SK-N-SH (cell line): ENCODE measurements at regions not wholly inside any gene's neighbourhood (a gene's known extent, or its start where the extent isn't known, plus 50 kb on each side); places are given as distances from the start of the nearest gene placed in this dataset.

Source experiments
- CTCF ChIA-PET: fragments of 300-600, 350-600 bp; formaldehyde crosslinking; extraction: SDS; loops from one replicate; lab custom pipeline; 2021; lab: Yijun Ruan, JAX
- POLR2A ChIA-PET: fragments of 350-600 bp; sonication (Branson Sonifier 250); formaldehyde crosslinking; extraction: SDS; loops from one replicate; lab custom pipeline; 2020; ENCODE audit warnings: antibody characterized with exemption, inconsistent platforms; lab: Yijun Ruan, JAX
- DNase-seq: peaks from one replicate; pipeline ENCODE4 v3.0.0; 2012
- H2AFZ ChIP-seq: fragments of 200-600 bp; sonication (generic); 2 replicates; pipeline ENCODE4 v1.8.1; 2016; ENCODE audit warnings: antibody characterized with exemption, mild to moderate bottlenecking, low read depth
- H3F3A ChIP-seq: fragments of 200-600 bp; sonication (generic); replicated peaks from 2 replicates; pipeline ENCODE3; 2016; ENCODE audit warnings: antibody characterized with exemption, mild to moderate bottlenecking; ENCODE audit not compliant: insufficient read depth
- H3K27ac ChIP-seq, 2 experiments: fragments of 200-500 bp in 1 of 2; fragments of 200-600 bp in 1 of 2; sonication (Bioruptor generic) in 1 of 2; sonication (generic), shearing (Covaris generic) in 1 of 2; 2 replicates each; pipeline versions ENCODE4 v1.5.1 to v1.6.1; 2014 to 2016; ENCODE audit warnings: low read depth in 2 of 2, inconsistent platforms in 1 of 2, low read length in 1 of 2, mild to moderate bottlenecking in 1 of 2, mixed read lengths in 1 of 2
- H3K27me3 ChIP-seq: fragments of 200-600 bp; sonication (generic), shearing (Covaris generic); 2 replicates; pipeline ENCODE4 v1.6.1; 2016; ENCODE audit warnings: mixed run types; ENCODE audit not compliant: insufficient read depth
- H3K36me3 ChIP-seq, 2 experiments: fragments of 200-500 bp in 1 of 2; fragments of 200-600 bp in 1 of 2; sonication (Bioruptor generic) in 1 of 2; sonication (generic) in 1 of 2; replicated peaks in 1 of 2; 2 replicates each; pipeline versions ENCODE3 to v1.5.1; 2014 to 2016; ENCODE audit warnings: low read length in 1 of 2, mild to moderate bottlenecking in 1 of 2; ENCODE audit not compliant: insufficient read depth in 2 of 2, control insufficient read depth in 1 of 2
- H3K4me1 ChIP-seq, 2 experiments: fragments of 200-500 bp in 1 of 2; fragments of 200-600 bp in 1 of 2; sonication (Bioruptor generic) in 1 of 2; sonication (generic), shearing (Covaris generic) in 1 of 2; 2 replicates each; pipeline versions ENCODE4 v1.5.1 to v1.6.1; 2014 to 2016; ENCODE audit warnings: low read depth in 1 of 2, low read length in 1 of 2, mixed run types in 1 of 2; ENCODE audit not compliant: insufficient read depth in 2 of 2, control insufficient read depth in 1 of 2
- H3K4me2 ChIP-seq: fragments of 200-600 bp; sonication (generic), shearing (Covaris generic); 2 replicates; pipeline ENCODE4 v1.6.1; 2017; ENCODE audit warnings: mixed run types
- H3K4me3 ChIP-seq, 2 experiments: fragments of 200-500 bp in 1 of 2; fragments of 200-600 bp in 1 of 2; sonication (Bioruptor generic) in 1 of 2; sonication (generic), shearing (Covaris generic) in 1 of 2; 2 replicates each; pipeline versions ENCODE4 v1.5.1 to v1.8.1; 2014 to 2016; ENCODE audit warnings: low read depth in 2 of 2, inconsistent platforms in 1 of 2, low read length in 1 of 2, mild to moderate bottlenecking in 1 of 2, mixed read lengths in 1 of 2, moderate library complexity in 1 of 2
- H3K79me2 ChIP-seq: fragments of 200-600 bp; sonication (generic); 2 replicates; pipeline ENCODE4 v1.8.1; 2017; ENCODE audit warnings: mild to moderate bottlenecking; ENCODE audit not compliant: insufficient read depth
- H3K9ac ChIP-seq: fragments of 200-600 bp; sonication (generic); 2 replicates; pipeline ENCODE4 v1.6.1; 2017; ENCODE audit warnings: mixed run types
- H3K9me2 ChIP-seq: fragments of 200-600 bp; sonication (generic); 2 replicates; pipeline ENCODE4 v1.6.1; 2017; ENCODE audit warnings: mixed run types
- H3K9me3 ChIP-seq: fragments of 200-600 bp; sonication (generic); 2 replicates; pipeline ENCODE4 v1.6.1; 2017; ENCODE audit warnings: mixed run types, mild to moderate bottlenecking, moderate library complexity
- H4K20me1 ChIP-seq: fragments of 200-600 bp; sonication (generic); 2 replicates; pipeline ENCODE4 v1.6.1; 2017; ENCODE audit warnings: mild to moderate bottlenecking, mixed run types; ENCODE audit not compliant: insufficient read depth
- ELF1 ChIP-seq: IDR thresholded peaks from 2 replicates; pipeline ENCODE4 v1.4.0; 2012
- EP300 ChIP-seq, 2 experiments: IDR thresholded peaks; 2 replicates each; pipeline versions ENCODE4 v1.4.0 to v1.6.1; 2012; ENCODE audit warnings: borderline replicate concordance in 1 of 2, low read depth in 1 of 2, low read length in 1 of 2
- EZH2phosphoT487 ChIP-seq: fragments of 200-600 bp; sonication (generic); IDR thresholded peaks from 2 replicates; pipeline ENCODE4 v1.6.1; 2017; ENCODE audit warnings: low read depth, mixed run types, mild to moderate bottlenecking, antibody characterized with exemption, moderate library complexity, borderline replicate concordance
- FOXJ3 ChIP-seq: sonication (generic); formaldehyde crosslinking; IDR thresholded peaks from 2 replicates; pipeline ENCODE4 v1.5.1; 2020; ENCODE audit warnings: mild to moderate bottlenecking, missing genetic modification reagents
- GABPA ChIP-seq: IDR thresholded peaks from 2 replicates; pipeline ENCODE4 v1.4.0; 2012; ENCODE audit warnings: low read depth, mild to moderate bottlenecking
- GATA2 ChIP-seq: sonication (generic); formaldehyde crosslinking; IDR thresholded peaks from 2 replicates; pipeline ENCODE4 v1.5.0; 2020; ENCODE audit warnings: mild to moderate bottlenecking, missing genetic modification reagents
- IRF3 ChIP-seq: fragments of 150-350 bp; IDR thresholded peaks from 2 replicates; pipeline ENCODE4 v1.6.1; 2016; ENCODE audit warnings: mild to moderate bottlenecking, low read depth, low read length
- MXI1 ChIP-seq: IDR thresholded peaks from 2 replicates; pipeline ENCODE4 v1.6.1; 2012; ENCODE audit warnings: mild to moderate bottlenecking, low read depth, low read length, improper control_type of control experiment
- NFIC ChIP-seq: IDR thresholded peaks from 2 replicates; pipeline ENCODE4 v1.4.0; 2012; ENCODE audit warnings: borderline replicate concordance
- NRF1 ChIP-seq: IDR thresholded peaks from 2 replicates; pipeline ENCODE4 v1.6.1; 2012; ENCODE audit warnings: low read depth, mild to moderate bottlenecking, low read length
- POLR2AphosphoS5 ChIP-seq: IDR thresholded peaks from 2 replicates; pipeline ENCODE4 v1.6.1; 2012; ENCODE audit warnings: low read depth, low read length
- RCOR1 ChIP-seq: fragments of 150-350 bp; IDR thresholded peaks from 2 replicates; pipeline ENCODE4 v1.6.1; 2017; ENCODE audit warnings: antibody characterized with exemption, low read length
- RFX5 ChIP-seq: IDR thresholded peaks from 2 replicates; pipeline ENCODE4 v1.6.1; 2012; ENCODE audit warnings: mild to moderate bottlenecking, improper control_type of control experiment, low read length
- RXRA ChIP-seq: IDR thresholded peaks from 2 replicates; pipeline ENCODE4 v1.4.0; 2012; ENCODE audit warnings: low read depth, mild to moderate bottlenecking, borderline replicate concordance
- TAF1 ChIP-seq: IDR thresholded peaks from 2 replicates; pipeline ENCODE4 v1.6.1; 2012; ENCODE audit warnings: low read depth, mild to moderate bottlenecking, low read length, moderate library complexity, borderline replicate concordance
- TEAD4 ChIP-seq: IDR thresholded peaks from 2 replicates; pipeline ENCODE4 v1.4.0; 2012; ENCODE audit warnings: mild to moderate bottlenecking, borderline replicate concordance; ENCODE audit not compliant: insufficient read depth
- YY1 ChIP-seq: IDR thresholded peaks from 2 replicates; pipeline ENCODE4 v1.4.0; 2012; ENCODE audit warnings: low read depth, mild to moderate bottlenecking
- WGBS: methylation state at CpG from one replicate; pipeline ENCODE4 v1.1.6; 2017; ENCODE audit warnings: low lambda C conversion rate; 5-methylcytosine and 5-hydroxymethylcytosine counted together
- TF ChIP-seq, protein P1 (sequence below): IDR thresholded peaks from 2 replicates; pipeline ENCODE4 v1.6.1; 2012; ENCODE audit warnings: mild to moderate bottlenecking, low read depth, low read length, moderate library complexity
- TF ChIP-seq, protein P2 (sequence below): fragments of 200-600 bp; sonication (generic); IDR thresholded peaks from 2 replicates; pipeline ENCODE4 v1.6.1; 2017; ENCODE audit warnings: antibody characterized with exemption, mild to moderate bottlenecking, moderate library complexity
- TF ChIP-seq, protein P3 (sequence below): IDR thresholded peaks from 2 replicates; pipeline ENCODE4 v1.4.0; 2012; ENCODE audit warnings: low read depth, borderline replicate concordance
- TF ChIP-seq, protein P4 (sequence below): IDR thresholded peaks from 2 replicates; pipeline ENCODE4; 2012

DNA sequence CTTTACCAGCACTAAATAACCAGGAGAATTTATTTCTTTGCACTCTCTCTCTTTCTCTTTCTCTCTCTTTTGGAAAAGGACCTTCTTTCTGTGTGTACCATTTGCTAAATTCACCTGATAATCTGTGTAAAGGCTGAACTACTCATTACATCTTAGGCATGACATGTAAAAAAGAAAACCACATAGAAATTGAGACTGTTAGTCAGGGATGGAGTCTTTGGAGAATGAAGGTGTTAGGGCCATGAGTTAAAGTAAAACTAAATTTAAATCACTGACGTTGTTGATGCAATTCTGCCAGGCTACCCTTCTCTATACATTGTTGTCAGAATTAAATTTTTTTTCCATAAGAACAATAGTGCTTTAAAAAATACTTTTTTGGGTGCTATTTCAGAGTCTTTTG, 263.3 kb downstream of the PTEN start (continued):
- TF ChIP-seq, protein P1, sequence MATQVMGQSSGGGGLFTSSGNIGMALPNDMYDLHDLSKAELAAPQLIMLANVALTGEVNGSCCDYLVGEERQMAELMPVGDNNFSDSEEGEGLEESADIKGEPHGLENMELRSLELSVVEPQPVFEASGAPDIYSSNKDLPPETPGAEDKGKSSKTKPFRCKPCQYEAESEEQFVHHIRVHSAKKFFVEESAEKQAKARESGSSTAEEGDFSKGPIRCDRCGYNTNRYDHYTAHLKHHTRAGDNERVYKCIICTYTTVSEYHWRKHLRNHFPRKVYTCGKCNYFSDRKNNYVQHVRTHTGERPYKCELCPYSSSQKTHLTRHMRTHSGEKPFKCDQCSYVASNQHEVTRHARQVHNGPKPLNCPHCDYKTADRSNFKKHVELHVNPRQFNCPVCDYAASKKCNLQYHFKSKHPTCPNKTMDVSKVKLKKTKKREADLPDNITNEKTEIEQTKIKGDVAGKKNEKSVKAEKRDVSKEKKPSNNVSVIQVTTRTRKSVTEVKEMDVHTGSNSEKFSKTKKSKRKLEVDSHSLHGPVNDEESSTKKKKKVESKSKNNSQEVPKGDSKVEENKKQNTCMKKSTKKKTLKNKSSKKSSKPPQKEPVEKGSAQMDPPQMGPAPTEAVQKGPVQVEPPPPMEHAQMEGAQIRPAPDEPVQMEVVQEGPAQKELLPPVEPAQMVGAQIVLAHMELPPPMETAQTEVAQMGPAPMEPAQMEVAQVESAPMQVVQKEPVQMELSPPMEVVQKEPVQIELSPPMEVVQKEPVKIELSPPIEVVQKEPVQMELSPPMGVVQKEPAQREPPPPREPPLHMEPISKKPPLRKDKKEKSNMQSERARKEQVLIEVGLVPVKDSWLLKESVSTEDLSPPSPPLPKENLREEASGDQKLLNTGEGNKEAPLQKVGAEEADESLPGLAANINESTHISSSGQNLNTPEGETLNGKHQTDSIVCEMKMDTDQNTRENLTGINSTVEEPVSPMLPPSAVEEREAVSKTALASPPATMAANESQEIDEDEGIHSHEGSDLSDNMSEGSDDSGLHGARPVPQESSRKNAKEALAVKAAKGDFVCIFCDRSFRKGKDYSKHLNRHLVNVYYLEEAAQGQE = no peak
- TF ChIP-seq IRF3 = no peak
- TF ChIP-seq TEAD4 = no peak
- TF ChIP-seq NRF1 = no peak
- no peak for TF ChIP-seq POLR2AphosphoS5
- TF ChIP-seq ELF1 = no peak
- TF ChIP-seq, protein P2, sequence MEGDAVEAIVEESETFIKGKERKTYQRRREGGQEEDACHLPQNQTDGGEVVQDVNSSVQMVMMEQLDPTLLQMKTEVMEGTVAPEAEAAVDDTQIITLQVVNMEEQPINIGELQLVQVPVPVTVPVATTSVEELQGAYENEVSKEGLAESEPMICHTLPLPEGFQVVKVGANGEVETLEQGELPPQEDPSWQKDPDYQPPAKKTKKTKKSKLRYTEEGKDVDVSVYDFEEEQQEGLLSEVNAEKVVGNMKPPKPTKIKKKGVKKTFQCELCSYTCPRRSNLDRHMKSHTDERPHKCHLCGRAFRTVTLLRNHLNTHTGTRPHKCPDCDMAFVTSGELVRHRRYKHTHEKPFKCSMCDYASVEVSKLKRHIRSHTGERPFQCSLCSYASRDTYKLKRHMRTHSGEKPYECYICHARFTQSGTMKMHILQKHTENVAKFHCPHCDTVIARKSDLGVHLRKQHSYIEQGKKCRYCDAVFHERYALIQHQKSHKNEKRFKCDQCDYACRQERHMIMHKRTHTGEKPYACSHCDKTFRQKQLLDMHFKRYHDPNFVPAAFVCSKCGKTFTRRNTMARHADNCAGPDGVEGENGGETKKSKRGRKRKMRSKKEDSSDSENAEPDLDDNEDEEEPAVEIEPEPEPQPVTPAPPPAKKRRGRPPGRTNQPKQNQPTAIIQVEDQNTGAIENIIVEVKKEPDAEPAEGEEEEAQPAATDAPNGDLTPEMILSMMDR = no peak
- TF ChIP-seq EZH2phosphoT487 = no peak
- TF ChIP-seq FOXJ3 (CRISPR knock-in tag) = no peak

GRCh38 chr10:88127269-88127668, 263.8 kb downstream of the PTEN start:
- no peak overlapping the region for H3K27ac ChIP-seq
- no peak overlapping the region for H3K4me3 ChIP-seq
- 71% methylated on average over 2 of the region's 2 CpGs for WGBS
- POLR2A ChIA-PET = no interaction called here
- no peaks in the 10 kb centered on the region for H3K79me2 ChIP-seq
- H3K9me3 ChIP-seq = no peaks in the 10 kb centered on the region
- no peak overlapping the region for H2AFZ ChIP-seq
- TF ChIP-seq GATA2 (CRISPR knock-in tag) (no peak), TEAD4 (no peak), IRF3 (no peak), RCOR1 (no peak), POLR2AphosphoS5 (no peak), RFX5 (no peak), NFIC (no peak), TAF1 (no peak), GABPA (no peak), EZH2phosphoT487 (no peak), YY1 (no peak), MXI1 (no peak), EP300 (IDR thresholded peaks at IDR 0.05; ENCODE audit: borderline replicate concordance in 1 of 2, low read depth in 1 of 2, low read length in 1 of 2) (no peak), RXRA (no peak)
- TF ChIP-seq, protein P3, sequence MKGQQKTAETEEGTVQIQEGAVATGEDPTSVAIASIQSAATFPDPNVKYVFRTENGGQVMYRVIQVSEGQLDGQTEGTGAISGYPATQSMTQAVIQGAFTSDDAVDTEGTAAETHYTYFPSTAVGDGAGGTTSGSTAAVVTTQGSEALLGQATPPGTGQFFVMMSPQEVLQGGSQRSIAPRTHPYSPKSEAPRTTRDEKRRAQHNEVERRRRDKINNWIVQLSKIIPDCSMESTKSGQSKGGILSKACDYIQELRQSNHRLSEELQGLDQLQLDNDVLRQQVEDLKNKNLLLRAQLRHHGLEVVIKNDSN = no peak
- TF ChIP-seq, protein P4, sequence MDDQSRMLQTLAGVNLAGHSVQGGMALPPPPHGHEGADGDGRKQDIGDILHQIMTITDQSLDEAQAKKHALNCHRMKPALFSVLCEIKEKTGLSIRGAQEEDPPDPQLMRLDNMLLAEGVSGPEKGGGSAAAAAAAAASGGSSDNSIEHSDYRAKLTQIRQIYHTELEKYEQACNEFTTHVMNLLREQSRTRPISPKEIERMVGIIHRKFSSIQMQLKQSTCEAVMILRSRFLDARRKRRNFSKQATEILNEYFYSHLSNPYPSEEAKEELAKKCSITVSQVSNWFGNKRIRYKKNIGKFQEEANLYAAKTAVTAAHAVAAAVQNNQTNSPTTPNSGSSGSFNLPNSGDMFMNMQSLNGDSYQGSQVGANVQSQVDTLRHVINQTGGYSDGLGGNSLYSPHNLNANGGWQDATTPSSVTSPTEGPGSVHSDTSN = no peak
- TF ChIP-seq, all 33 proteins: peak for 0
- Histone ChIP-seq H3F3A (no peaks in the 10 kb centered on the region), H3K36me3 (no peaks in the 10 kb centered on the region), H3K27me3 (no peaks in the 10 kb centered on the region), H3K4me1 (peaks cover 0 to 24% of the 10 kb centered on the region in 2 experiments; a peak in 2 of 4 replicates), H3K9ac (no peak overlapping the region), H4K20me1 (no peaks in the 10 kb centered on the region), H3K9me2 (no peaks in the 10 kb centered on the region), H3K4me2 (no peak overlapping the region)
- no peak for DNase-seq
- CTCF ChIA-PET = interaction anchor here (1.0 kb wide), 1 partner anchor 13 kb away, joined by 4 read pairs; no protein-coding TSS in a partner anchor
